HEK293T (cell line): ENCODE measurements at regions not wholly inside any gene's neighbourhood (a gene's known extent, or its start where the extent isn't known, plus 50 kb on each side); places are given as distances from the start of the nearest gene placed in this dataset.
"Not testable (repeated sequence)": the region's sequence is repeated elsewhere in the genome, so short reads cannot be mapped to it uniquely, and the experiment has no call there.

ENCODE experiments used
- BHLHE40 ChIP-seq: fragments of 450-650 bp; IDR thresholded peaks from 2 replicates; pipeline ENCODE4 v1.6.1; 2016; ENCODE audit warnings: mild to moderate bottlenecking, moderate library complexity, borderline replicate concordance
- FOXK2 ChIP-seq: fragments of 450-650 bp; IDR thresholded peaks from 2 replicates; pipeline ENCODE4 v1.6.1; 2016; ENCODE audit warnings: mild to moderate bottlenecking
- LEF1 ChIP-seq: fragments of 450-650 bp; IDR thresholded peaks from 2 replicates; pipeline ENCODE4 v1.6.1; 2017; ENCODE audit warnings: mild to moderate bottlenecking, borderline replicate concordance
- SP1 ChIP-seq: fragments of 450-650 bp; IDR thresholded peaks from 2 replicates; pipeline ENCODE4 v1.6.1; 2017
- SUZ12 ChIP-seq: fragments of 450-650 bp; IDR thresholded peaks from 2 replicates; pipeline ENCODE4 v1.6.1; 2016; ENCODE audit warnings: mild to moderate bottlenecking

- not testable (repeated sequence) for TF ChIP-seq SUZ12, BHLHE40, SP1, LEF1, FOXK2
These were observed 1218.8 kb downstream of the TMEM121 start for GRCh38 chr14:106745016-106745767.
